T-helper 9 cell (primary cell): ENCODE measurements at regions not wholly inside any gene's neighbourhood (a gene's known extent, or its start where the extent isn't known, plus 50 kb on each side); places are given as distances from the start of the nearest gene placed in this dataset.

Experiments
- DNase-seq: peaks from one replicate; pipeline ENCODE4 v3.0.0-alpha.2; 2020

DNA sequence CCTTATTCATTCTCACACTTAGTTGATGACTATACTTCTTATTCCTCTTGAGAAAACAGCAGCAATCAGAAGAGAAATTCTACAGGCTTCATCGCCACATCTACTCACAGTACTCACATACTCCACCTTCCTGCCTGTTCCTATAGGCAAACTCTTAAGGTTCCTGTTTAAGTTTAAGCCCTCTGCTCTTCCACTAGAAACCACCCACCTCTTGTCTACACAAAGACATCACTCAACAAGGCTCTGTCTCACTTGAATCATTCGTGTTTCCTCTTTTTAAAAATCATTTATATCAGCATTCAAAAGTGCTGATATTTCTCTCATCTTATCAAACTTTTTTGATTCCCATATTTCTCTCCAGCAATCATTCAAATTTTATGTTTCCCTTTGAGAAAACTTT is 85.5 kb upstream of the ADO start:
- no peak for DNase-seq

DNA sequence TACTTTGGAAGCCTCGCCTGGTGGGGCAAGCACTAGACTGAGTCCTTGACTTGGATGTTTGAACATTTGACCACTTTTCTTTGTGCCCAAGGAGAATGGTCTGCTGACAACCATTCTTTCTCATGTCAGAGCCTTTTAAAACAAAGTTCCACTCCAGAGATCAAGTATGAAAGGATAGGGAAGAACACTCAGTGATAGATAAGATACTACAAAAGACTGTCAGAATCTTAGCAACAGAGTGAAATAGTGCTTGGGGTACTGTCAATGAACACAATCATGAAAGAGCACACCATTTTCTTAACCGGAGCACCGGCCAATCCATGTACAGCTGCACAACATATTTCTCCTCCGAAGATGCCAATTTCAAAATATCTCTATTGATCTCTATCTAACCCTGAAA is 82.8 kb upstream of the ADO start:
- no peak for DNase-seq

DNA sequence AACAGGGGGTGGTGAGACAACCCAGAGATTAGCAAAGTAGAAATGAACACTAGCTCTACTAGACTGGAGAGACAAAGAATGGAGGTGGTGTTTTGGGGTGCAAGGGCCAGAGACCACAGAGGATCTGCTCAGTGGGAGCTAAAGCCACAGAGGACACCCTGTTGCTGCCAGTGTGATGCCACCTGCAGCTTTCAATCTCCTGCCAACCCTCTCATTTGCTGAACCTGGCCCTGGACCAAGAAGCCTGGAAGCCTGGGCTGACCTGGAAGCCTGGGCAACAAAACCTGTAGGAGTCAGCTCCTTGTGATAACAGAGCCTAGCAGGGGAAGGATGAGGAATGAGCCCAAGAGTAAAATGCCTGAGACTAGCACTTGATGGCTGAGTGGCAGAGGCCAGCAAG is 81.1 kb upstream of the ADO start:
- DNase-seq, result no peak

DNA sequence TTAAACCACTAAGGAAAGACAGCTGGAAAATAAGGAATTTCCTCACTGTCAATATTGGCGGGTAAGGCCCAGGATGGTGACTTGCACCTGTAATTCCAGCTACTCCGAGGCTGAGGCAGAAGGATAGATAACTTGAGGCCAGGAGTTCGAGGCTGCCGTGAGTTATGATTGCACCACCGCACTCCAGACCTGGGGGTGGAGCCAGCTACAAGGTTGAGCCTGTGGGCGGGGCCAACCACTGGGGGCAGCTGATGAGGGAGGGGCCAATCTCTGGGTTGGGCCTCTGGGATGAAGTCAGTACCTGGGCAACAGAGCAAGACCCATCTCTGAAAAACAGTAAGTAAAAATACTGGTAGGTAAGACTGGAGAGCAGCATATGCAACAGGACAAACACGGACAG is 80.1 kb upstream of the ADO start:
- DNase-seq, result no peak

DNA sequence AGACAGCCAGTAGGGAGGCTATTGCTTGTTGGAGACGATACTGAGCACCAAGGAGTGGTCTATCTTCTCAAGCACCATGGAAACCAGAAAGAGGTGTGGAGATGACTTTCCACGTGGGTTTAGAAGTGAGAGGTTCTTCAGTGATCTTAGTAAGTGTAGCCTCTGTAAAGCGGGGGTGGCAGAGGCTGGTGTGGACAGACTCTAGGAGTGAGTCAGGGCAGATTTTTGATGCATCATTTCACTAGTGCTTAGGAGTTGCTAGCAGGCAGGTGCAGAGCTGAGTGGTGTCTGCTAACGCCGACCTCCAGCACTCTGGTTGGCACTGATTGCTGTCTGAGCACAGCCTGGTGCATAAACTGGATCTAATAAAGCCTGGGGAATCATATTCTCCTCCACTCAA is 78.4 kb upstream of the ADO start:
- no peak for DNase-seq

DNA sequence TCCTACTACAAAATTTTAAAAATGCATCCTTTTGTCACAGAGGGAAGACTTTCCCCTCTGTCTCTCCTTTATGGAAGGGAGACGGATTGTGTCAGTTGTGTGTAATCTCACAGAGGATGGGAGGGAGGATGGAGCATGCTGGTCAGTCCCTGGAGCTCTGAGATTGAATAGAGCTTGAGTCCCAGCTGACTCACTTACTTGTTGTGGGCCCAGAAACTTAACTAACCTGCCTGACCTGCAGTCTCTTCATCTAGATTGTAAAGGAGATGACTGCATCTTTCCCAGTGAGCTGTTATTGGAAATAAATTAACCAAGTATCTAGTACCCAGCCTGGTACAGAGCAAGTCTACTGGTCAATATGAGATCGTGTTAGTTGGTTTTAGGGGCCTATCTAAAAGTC is 77.9 kb upstream of the ADO start:
- no peak for DNase-seq

DNA sequence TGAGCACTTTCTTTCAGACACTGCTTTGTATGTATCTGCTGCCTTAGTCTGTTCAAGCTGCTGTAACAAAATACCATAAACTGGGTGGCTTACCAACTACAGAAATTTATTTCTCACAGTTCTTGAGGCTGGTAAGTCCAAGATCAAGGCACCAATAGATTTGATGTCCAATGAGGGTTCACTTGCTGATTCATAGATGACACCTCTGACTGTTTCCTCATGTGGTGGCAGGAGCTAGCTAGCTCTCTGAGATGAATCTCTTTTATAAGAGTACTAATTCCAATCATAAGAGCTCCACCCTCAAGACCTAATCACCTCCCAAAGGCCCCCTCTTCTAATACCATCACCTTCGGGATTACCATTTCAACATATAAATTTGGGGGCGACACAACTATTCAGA is 76.6 kb upstream of the ADO start:
- no peak for DNase-seq

DNA sequence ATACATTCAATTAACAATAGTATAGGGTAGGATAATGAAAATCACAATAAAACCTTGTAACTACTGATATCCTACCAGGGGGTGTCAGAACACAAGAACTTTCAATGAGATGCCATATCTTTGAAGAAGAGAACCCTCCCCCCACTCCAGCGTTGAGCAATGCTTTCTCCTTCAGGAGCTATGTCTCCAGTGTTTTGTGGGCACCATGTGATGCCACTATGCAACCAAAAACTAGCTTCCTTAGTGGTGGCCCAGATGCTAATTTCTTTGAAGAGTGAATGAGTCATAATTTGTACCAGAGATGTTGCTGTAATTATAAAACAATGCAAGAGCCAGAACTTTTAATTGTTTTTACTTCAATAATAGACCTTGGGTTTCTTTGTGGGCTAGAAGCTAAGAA is 76.0 kb upstream of the ADO start:
- no peak for DNase-seq

DNA sequence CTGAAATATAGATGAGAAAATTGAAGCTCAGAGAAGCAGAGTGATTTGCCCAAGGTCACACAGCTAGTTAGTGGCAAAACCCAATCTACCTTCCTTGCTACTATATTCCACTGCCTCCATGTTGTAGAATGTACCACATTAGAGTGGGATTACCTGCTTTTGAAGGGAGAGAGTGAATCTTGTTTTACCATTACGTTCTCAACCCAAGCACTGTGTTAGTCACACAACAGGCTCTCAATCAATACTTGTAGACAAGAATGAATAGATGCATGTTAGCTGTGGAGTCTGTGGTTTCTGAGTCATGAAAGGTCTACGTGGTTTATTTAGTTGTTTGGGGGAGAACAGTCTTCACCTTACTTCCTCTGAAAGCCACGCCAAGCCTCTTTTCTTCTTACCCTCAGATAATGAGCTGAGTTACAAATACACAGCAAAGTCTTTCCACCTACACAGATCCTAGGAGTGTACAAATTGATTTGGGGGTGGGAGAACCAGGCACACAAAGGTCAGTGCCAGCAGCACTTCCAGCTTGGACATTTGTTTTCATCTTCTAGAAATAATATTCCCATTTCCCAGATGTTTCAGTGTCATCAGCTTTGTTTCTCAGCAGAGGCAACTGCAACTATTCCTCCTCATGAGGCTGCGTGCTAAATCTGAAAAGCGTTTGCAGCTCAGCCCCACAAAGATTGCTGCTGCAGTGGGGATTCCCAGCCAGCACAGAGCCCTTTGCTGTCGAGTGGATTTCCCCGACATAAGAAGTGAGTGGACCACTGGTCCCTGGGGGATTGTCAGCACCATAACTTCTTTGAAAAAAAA is 71.5 kb upstream of the ADO start:
- peak; percentile 31 for DNase-seq

DNA sequence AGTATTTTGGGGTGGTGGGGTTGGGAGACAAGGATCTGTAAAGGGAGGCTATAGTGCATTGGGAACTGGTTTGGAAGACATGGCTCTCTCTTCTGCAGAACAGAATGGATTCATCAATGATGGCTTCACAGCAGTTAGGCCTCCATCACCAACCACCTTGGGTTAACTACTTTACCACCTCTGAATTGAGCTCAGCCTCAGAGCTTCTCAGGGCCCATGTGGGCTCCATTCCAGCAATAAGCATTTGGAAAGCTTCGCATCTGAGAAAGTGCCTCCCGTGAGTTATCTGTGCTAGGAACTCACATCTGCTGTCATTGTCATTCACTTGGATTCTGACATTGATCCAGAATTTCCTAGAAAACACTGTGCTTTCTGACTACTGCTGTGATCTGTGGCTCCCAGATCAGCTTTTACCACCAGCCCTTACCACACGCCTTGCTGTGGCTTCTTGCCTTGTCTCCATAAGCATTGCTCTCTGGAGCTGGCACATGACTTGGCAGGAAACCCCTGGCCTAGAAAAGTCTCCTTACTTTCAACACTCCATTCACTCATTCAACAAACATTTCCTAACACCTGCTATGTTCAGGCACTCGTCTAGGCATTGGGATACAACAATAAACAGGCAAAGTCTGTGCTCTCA is 70.7 kb upstream of the ADO start:
- DNase-seq, result peak; percentile 16

DNA sequence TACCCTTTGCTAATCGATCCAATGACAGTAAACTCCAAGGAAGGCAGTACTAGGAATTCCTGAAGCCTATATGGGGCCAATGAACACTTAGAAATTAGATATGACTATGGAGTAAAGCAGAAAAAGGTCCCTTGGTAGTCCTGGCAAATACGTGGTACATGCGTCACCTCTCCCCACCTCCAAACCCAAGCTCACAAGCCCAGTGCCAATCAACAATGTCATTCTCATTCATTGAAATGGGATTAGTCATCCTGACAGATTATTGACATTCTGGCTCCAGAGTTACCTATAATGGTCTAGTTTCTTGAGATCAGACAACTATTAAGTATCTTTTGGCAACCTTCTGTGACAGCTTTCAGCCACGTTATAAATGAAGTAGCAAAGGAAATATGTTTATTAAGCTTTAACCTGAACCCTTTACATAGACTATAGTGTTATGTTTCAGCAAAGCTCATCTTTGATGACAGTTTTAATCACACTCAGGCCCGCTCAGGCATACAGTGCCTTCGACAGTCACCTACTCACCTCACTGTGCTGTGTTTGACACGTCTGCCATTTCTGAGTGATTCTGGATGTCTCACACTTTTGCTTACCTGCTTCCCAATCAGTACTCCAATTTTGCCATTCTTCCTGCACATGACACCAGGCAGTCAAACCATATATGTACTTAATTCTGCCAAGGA is 69.6 kb upstream of the ADO start:
- no peak for DNase-seq

DNA sequence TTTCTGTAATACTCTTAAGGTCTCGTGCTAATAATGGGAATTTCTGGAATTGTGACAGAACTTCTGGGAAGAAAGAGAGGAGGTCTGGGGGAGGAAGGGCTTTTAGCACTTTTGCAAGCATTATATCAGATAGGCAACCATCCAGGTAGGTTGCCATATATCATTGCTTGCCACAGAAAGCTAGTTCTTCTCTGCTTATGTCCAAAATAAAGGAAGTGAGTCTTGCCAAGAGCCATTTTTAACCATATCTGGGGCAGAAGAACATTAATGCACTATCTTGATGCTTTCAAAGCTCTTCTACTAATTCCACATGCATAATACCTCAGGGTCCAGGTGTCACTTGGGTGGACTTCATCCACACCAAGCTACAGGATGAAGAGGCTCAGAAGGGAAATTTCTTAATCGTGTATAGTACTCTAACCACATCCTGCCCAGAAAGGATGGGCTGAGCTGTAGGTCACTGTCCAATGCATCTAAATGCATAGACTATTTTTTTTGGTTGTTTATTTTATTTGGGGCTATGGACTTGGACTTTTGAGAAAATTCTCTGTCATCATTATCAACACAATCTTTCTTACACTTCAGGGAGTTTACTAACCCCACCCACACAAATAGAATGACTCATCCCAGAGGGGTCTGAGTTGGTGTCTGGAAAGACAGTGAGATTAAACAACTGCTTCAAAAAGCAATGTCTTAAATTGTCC is 68.9 kb upstream of the ADO start:
- DNase-seq, result no peak

DNA sequence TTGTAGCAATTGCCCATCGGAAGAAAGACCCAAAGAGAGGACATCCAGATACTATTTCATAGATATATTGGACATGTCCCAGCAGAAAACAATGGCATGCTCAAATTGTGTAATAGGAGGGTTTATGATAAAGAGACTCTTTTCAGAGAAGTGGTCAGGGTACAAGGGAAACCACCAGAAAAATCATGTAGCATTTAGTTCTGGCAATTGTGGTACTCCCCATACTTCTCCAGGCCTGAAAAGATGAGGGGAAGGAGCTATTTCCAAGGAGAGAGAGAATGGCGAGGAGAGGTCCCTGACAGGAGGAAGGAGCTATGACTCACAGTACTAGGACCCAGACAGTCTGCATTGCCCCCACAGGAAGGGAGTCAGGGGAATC is 68.4 kb upstream of the ADO start:
- no peak for DNase-seq

DNA sequence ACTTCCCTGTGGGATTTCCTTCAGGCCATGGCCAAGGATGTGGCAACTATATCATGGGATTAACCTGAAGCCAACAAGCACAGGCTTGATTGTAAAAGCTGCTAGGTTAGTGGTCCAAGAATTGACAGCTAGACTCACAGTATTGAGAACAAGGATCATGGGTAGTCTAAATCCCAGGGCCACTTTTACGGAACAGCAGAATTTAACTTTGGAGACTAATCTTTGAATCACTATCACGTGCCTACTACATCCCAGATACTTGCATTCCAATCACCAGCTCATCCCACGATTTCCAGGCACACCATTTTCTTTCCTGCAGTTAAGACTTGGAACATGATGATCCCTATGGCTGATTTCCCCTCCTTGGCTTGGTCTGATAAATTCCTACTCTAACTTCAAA is 65.6 kb upstream of the ADO start:
- no peak for DNase-seq

DNA sequence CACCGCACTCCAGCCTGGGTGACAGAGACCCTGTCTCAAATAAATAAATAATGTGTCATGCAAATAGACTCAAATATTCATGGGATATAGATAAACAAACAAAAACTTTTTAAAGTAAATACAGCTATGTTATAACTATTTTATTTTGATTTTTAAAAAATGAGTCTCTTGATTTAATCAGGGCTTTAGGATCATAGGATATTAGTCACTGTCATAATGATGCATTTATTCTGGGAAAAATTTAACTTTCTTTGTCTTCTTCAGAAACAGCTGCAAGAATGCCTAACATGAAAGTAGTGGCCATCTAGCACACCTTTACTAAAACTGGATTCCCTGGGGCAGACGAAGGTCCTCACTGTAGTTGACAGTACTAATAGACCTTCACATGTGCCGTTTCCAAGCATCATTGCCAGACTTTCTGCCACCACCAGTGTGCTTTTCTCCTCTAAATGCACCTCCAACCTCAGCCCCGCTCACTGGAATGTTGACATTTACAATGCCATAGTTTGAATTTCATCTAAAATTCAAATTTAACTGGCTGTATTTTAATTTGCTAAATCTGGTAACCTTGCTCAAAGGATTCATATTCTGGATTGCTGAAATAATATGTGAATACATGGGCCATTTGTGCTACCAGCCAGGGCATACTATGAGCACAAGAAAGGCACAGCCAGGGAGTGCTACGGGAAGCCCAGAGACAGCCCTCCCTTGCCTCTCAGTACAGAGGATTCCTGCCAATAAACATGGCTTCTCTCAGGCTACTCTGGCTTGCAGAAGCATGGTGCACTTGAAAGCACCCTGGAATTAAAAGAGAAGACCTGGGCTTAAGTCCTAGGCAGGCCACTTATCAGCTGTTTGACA is 63.4 kb upstream of the ADO start:
- no peak for DNase-seq

DNA sequence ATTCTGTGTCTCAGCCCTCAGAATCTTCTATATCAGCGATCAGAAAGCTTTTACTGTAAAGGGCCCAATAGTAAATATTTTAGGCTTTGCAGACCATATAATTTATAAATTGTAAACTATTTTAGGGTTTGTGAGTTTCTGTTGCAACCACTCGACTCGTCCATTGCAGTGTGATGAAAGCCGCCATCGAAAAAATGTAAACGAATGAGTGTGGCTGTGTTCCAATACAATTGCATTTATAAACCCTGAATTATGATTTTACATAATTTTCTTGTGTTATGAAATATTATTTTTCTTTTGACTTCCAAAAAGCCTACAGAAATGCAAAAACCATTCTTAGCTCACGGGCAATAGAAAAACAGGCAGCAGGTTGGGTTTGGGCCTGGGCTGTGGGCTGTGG is 62.5 kb upstream of the ADO start:
- no peak for DNase-seq

DNA sequence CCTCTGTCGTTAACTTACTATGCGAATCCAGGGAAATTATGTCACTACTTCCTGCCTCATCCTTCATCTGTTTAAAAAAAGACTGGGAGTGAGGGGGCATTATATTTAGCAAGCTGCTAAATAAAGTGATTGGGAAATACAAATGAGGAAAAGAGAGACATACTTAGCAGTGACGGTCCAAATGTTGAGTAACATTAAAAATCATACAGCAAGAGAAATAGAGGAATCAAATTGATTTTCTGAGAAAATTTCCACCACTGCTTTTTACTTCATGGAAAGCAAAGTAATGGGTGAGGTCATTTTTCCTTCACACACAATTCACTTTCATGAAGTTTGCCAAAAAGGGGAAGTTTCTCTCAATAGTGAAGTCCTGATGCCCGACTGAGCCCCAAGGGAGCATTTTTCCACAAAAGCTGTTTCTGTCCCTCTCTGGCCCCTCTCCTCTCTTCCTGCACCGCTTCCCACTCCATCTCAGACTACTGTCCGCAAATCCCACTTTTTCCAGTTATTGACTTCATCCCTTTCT is 61.9 kb upstream of the ADO start:
- DNase-seq, result no peak

DNA sequence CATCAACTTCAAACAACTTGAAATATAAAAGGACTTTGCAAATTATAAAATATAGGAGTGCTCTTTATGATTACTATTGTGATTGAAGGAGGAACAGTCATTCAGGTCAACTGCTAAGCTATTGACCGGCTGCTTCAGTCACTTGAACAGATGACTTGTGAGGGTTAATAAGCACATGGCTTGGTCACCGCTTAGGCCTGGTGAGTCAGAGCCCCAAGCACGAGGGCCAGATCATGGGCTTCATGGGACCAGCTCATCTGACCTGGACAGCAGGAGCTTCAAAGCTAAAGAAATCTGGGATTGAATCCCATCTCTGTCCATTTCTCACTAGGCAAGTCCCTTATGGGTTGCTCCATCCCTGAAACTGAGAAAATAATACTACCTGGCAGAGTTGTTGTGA is 60.4 kb upstream of the ADO start:
- DNase-seq, result no peak

DNA sequence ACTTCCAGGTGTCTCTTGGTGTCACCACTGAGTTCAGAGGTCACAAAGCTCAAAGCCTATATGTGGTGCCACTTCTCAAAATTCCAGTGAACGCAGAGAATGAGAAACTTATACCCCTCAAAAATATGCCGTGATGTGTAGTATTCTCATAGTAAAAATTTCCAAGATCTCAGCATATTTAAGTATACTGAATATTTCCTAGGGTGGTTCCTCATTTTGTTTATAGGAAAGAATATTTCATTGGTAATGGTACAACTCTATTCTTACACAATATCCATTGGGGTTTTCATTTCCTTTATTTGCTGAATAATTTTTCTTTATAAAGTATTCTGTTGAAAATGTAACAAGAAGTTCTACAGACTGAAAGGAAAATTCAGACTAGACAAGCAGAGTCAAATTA is 58.9 kb upstream of the ADO start:
- no peak for DNase-seq

DNA sequence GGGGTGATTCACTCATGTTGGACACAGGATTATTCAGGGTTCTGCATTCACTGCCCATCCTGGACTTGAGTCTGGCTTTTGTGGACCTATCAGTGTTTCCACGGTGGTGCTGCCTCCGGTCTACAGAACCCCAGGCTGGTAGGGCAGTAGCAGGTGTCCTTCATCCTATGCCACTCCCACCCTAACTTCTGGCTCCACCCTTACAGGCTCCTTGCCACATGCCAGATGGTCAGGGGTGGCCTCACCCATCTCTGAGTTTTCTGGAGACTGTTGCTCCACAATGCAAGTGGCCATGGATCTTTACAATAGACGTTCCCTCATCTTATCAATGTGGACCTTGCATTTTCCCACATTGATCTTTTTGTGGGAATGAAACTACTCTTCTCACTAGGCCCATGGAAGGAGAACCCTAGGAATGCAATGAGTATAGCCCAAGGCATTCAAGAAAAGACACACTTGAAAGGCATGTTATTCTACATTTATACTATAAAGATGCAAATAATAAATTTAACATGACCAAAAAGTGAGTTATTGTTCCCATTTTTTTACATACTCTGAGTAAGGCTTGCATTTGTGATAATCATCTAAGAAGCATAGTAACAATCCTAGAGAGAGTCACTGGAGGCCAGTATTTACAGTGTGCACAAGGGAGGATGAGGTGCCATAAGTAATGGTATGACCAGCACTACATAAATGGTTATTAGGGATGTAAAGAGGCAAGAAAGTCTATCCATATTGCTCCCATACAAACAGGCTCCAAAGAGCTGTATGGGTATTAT is 57.4 kb upstream of the ADO start:
- DNase-seq, result no peak

DNA sequence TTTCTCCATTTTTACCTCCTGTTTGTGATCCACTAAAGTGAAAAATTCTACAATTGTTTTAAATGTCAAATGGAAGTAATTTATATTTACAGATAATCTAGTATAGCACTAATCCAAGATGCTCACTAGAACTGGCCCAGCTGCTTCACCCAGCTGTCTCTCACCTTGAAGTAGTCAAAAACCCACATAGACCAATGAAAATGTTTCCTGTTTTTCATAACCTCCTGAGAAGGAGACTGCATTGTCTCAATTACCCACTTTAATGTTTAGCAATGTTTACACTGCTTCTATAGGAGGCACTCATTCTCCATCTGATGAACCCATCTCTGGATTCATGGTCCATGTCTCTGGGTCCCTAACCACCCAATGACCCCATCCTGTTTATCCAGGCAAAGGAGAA is 56.1 kb upstream of the ADO start:
- no peak for DNase-seq
